ENCODE measurements at regions not wholly inside any gene's neighbourhood (a gene's known extent, or its start where the extent isn't known, plus 50 kb on each side); places are given as distances from the start of the nearest gene placed in this dataset.

DNA sequence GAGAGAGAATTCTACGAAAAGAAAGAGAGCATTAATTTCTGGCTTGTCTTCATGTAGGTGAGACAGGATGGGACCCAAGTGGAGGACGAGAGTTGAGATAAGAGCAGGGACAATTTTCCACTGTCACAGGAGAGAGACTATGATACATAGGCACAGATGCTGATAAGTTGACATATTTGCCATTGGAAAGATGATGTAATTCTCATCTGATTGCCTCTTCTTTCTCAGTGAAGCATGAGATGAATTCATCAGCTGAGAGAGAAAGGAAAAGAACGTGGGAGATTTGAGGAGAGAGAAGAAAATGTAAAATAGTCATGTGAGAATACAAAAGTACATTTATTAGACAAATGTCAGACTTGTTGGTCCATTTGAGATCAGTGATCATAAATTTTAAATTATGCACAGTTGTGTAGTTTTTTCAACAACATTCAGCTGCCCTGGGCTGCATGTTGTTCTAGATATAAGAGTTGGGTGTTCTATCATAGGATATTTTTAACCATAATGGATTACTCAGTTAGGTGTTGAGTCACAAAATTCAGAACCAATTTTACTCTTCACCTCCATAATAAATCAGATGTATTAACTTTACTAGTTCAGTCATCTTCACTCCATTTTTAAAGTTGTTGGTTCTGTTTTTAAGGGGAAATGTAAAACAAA is 222.9 kb downstream of the DPY19L2 start:
- intact Hi-C loops (cut with micrococcal nuclease; ENCODE audit: unreplicated experiment), result no loop called here
- POLR2A ChIA-PET, result no interaction called here
- Histone ChIP-seq H3K4me2 (ENCODE audit: low read depth, low read length) (no peak overlapping the region), H3K27me3 (ENCODE audit: control insufficient read depth in 1 of 2, insufficient read depth in 2 of 2, low read length in 2 of 2) (no peaks in the 10 kb centered on the region), H4K20me1 (ENCODE audit: insufficient read depth, low read length) (no peaks in the 10 kb centered on the region), H3K9ac (ENCODE audit: insufficient read depth, low read depth, low read length) (no peak overlapping the region), H3K36me3 (replicated peaks in 1 of 2; ENCODE audit: control insufficient read depth in 1 of 2, insufficient read depth in 2 of 2, low read length in 2 of 2) (no peaks in the 10 kb centered on the region), H2AFZ (ENCODE audit: low read length) (no peak overlapping the region), H3K79me2 (ENCODE audit: insufficient read depth, low read length) (no peaks in the 10 kb centered on the region), H3K4me1 (ENCODE audit: insufficient read depth, low read length) (no peaks in the 10 kb centered on the region), H3K9me3 (ENCODE audit: low read length) (no peaks in the 10 kb centered on the region), H3K27ac (ENCODE audit: extremely low read length, insufficient read depth, low read length) (no peak overlapping the region), H3K4me3 (replicated peaks in 1 of 3; ENCODE audit: insufficient read depth in 1 of 3, low read depth in 2 of 3, low read length in 3 of 3) (no peak overlapping the region)
- DNase-seq (ENCODE audit: low spot score) (no peak), FAIRE-seq (no peak), ATAC-seq (no peak)
- in situ Hi-C loops (cut with HindIII; ENCODE audit: extremely low pct_ligation_motif_present, low pct_unique_long_range_greater_than_20kb), result no loop called here
- 2% methylated on average over 3 of the region's 3 CpGs for WGBS (ENCODE audit: low lambda C conversion rate)
- 0 out of 2 replicates have a peak, but pooled peaks have one; percentile 12 for TF ChIP-seq ATF7 (IDR thresholded peaks at IDR 0.05)
- TF ChIP-seq ATF7 (CRISPR knock-in tag; IDR thresholded peaks at IDR 0.05), result no peak
- TF ChIP-seq, protein P1, sequence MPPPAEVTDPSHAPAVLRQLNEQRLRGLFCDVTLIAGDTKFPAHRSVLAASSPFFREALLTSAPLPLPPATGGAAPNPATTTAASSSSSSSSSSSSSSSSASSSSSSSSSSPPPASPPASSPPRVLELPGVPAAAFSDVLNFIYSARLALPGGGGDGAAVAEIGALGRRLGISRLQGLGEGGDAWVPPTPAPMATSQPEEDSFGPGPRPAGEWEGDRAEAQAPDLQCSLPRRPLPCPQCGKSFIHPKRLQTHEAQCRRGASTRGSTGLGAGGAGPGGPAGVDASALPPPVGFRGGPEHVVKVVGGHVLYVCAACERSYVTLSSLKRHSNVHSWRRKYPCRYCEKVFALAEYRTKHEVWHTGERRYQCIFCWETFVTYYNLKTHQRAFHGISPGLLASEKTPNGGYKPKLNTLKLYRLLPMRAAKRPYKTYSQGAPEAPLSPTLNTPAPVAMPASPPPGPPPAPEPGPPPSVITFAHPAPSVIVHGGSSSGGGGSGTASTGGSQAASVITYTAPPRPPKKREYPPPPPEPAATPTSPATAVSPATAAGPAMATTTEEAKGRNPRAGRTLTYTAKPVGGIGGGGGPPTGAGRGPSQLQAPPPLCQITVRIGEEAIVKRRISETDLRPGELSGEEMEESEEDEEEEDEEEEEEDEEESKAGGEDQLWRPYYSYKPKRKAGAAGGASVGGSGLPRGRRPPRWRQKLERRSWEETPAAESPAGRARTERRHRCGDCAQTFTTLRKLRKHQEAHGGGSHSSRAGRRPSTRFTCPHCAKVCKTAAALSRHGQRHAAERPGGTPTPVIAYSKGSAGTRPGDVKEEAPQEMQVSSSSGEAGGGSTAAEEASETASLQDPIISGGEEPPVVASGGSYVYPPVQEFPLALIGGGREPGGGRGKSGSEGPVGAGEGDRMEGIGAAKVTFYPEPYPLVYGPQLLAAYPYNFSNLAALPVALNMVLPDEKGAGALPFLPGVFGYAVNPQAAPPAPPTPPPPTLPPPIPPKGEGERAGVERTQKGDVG (CRISPR knock-in tag; IDR thresholded peaks at IDR 0.05; ENCODE audit: borderline replicate concordance), result no peak
- CTCF ChIA-PET (ENCODE audit: low intra/inter-chr PET ratio, low total read pairs), result no interaction called here
- no TSS peak for BruUV-seq (replicated peaks)

DNA sequence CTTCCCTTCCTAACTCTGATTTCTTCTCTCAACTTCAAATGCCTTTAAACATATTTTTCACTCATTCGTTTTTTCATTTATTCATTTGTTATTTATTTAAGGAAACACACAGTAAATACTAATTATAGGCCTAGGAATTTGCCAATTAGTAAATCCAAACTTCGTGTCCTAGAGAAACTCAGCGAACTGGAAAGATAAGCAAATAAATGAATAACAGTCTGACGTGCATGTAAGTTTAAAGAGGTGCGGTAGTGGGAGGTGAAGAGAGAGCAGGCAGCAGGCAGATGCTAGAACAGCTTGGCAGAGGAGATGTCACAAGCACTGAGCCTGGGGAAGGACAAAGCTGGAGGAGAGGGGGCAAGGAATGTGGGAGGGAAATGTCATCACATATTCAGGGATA is 228.2 kb downstream of the DPY19L2 start:
- no peak overlapping the region for H3K27ac ChIP-seq (ENCODE audit: extremely low read length, insufficient read depth, low read length)
- H2AFZ ChIP-seq (ENCODE audit: low read length), result no peak overlapping the region
- intact Hi-C loops (cut with micrococcal nuclease; ENCODE audit: unreplicated experiment) (no loop called here), in situ Hi-C loops (cut with HindIII; ENCODE audit: extremely low pct_ligation_motif_present, low pct_unique_long_range_greater_than_20kb) (no loop called here)
- H3K36me3 ChIP-seq (replicated peaks in 1 of 2; ENCODE audit: control insufficient read depth in 1 of 2, insufficient read depth in 2 of 2, low read length in 2 of 2), result no peaks in the 10 kb centered on the region
- DNase-seq (ENCODE audit: low spot score) (no peak), FAIRE-seq (no peak), ATAC-seq (no peak)
- no peak overlapping the region for H3K4me2 ChIP-seq (ENCODE audit: low read depth, low read length)
- no peaks in the 10 kb centered on the region for H4K20me1 ChIP-seq (ENCODE audit: insufficient read depth, low read length)
- no peaks in the 10 kb centered on the region for H3K79me2 ChIP-seq (ENCODE audit: insufficient read depth, low read length)
- WGBS (ENCODE audit: low lambda C conversion rate), result 2% methylated on average over 5 of the region's 5 CpGs
- H3K9ac ChIP-seq (ENCODE audit: insufficient read depth, low read depth, low read length), result no peak overlapping the region
- no TSS peak for BruUV-seq (replicated peaks)
- H3K9me3 ChIP-seq (ENCODE audit: low read length), result no peaks in the 10 kb centered on the region
- ChIA-PET CTCF (ENCODE audit: low intra/inter-chr PET ratio, low total read pairs) (no interaction called here), POLR2A (no interaction called here)
- H3K4me3 ChIP-seq (replicated peaks in 1 of 3; ENCODE audit: insufficient read depth in 1 of 3, low read depth in 2 of 3, low read length in 3 of 3), result no peak overlapping the region
- H3K27me3 ChIP-seq (ENCODE audit: control insufficient read depth in 1 of 2, insufficient read depth in 2 of 2, low read length in 2 of 2), result no peaks in the 10 kb centered on the region
- H3K4me1 ChIP-seq (ENCODE audit: insufficient read depth, low read length), result no peaks in the 10 kb centered on the region
- TF ChIP-seq ZNF335 (CRISPR knock-in tag; IDR thresholded peaks at IDR 0.05) (no peak), ZC3H4 (CRISPR knock-in tag; IDR thresholded peaks at IDR 0.05; ENCODE audit: borderline replicate concordance) (no peak), ZNF121 (CRISPR knock-in tag; IDR thresholded peaks at IDR 0.05) (no peak), KAT8 (CRISPR knock-in tag; IDR thresholded peaks at IDR 0.05) (no peak), HMG20B (CRISPR knock-in tag; conservative IDR thresholded peaks at IDR 0.05) (no peak), ZNF34 (CRISPR knock-in tag; IDR thresholded peaks at IDR 0.05; ENCODE audit: borderline replicate concordance) (no peak), NR2F6 (IDR thresholded peaks at IDR 0.05) (no peak), NR2F6 (CRISPR knock-in tag; IDR thresholded peaks at IDR 0.05) (no peak)

All from HepG2 (cell line).